ENCODE measurements at regions not wholly inside any gene's neighbourhood (a gene's known extent, or its start where the extent isn't known, plus 50 kb on each side); places are given as distances from the start of the nearest gene placed in this dataset.

- TF ChIP-seq CTCF (conservative IDR thresholded peaks at IDR 0.05; ENCODE audit: low read length) (no peak), EZH2phosphoT487 (IDR thresholded peaks at IDR 0.05; ENCODE audit: borderline replicate concordance, low read depth, low read length) (no peak)
Measured at GRCh38 chr1:76006234-76006633, 68.3 kb upstream of the ST6GALNAC3 start.

Measured in OCI-LY7 (cell line).